ENCODE measurements at regions not wholly inside any gene's neighbourhood (a gene's known extent, or its start where the extent isn't known, plus 50 kb on each side); places are given as distances from the start of the nearest gene placed in this dataset.
"Not testable (repeated sequence)": the region's sequence is repeated elsewhere in the genome, so short reads cannot be mapped to it uniquely, and the experiment has no call there.

DNA sequence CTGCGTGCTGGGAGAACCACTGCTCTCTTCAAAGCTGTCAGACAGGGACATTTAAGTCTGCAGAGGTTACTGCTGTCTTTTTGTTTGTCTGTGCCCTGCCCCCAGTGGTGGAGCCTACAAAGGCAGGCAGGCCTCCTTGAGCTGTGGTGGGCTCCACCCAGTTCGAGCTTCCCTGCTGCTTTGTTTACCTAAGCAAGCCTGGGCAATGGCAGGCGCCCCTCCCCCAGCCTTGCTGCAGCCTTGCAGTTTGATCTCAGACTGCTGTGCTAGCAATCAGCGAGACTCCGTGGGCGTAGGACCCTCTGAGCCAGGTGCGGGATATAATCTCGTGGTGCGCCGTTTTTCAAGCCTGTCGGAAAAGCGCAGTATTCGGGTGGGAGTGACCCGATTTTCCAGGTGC lies 837.0 kb downstream of the EPHA3 start:
- H3K4me1 ChIP-seq (ENCODE audit: insufficient read depth); DNase-seq (ENCODE audit: extremely low spot score); H3K4me3 ChIP-seq (ENCODE audit: low read depth, low read length); H3K36me3 ChIP-seq (ENCODE audit: insufficient read depth); H3K27ac ChIP-seq (ENCODE audit: low read depth): not testable (repeated sequence)
- WGBS: 93% methylated on average over 14 of the region's 14 CpGs

DNA sequence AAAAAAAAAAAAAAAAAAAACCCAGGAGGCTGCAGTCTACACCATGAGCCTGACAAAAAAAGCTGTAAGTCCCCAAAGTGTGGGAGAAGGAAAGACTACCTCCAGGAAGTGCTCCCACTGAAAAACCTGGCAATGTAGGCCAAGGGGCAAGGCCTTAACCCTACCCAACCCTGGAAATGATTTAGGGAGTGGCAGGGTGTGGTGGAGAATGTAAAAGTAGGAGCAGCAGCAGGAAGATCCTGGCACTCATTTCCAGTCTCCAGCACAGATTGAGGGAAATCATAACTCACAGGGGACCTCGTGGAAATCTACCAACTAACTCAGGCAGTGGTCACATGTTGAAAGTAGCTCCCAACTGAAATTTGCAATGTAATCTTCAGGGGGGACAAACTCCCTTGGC lies 839.5 kb downstream of the EPHA3 start:
- H3K27ac ChIP-seq (ENCODE audit: low read depth): no peak overlapping the region
- no peaks in the 10 kb centered on the region for H3K4me1 ChIP-seq (ENCODE audit: insufficient read depth)
- no peak overlapping the region for H3K4me3 ChIP-seq (ENCODE audit: low read depth, low read length)
- 72% methylated on average over 1 of the region's 1 CpG for WGBS
- no peaks in the 10 kb centered on the region for H3K36me3 ChIP-seq (ENCODE audit: insufficient read depth)
- no peak for DNase-seq (ENCODE audit: extremely low spot score)

DNA sequence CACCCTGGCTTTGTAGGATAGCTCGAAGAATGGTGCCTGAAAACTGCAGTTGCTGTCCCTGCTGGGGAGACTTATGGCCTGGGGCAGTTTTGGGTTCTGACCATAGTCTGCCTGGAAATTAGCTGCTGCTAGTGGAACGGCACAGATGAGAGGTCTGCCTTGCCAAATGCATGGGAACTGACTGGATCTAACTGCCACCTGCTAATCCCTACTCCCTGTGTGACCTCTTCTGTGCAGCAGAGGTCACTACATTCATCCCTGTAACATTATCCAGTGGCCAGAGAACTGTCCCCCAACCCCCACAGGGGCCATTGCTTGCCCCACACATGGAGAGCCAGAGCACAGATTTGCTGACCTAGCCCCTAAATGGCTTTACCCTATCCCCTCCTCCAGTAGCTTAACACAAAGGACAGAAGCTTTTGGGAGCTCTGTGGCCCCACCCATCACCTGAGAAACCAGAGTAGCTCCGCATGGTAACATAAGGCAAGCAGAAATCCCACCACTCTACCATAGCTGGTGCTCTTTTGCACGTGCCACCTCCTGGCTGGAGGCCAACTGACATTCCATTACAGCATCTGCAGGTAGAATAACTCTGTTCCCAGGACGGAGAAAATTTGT lies 840.0 kb downstream of the EPHA3 start:
- DNase-seq (ENCODE audit: extremely low spot score): no peak
- no peaks in the 10 kb centered on the region for H3K4me1 ChIP-seq (ENCODE audit: insufficient read depth)
- no peaks in the 10 kb centered on the region for H3K36me3 ChIP-seq (ENCODE audit: insufficient read depth)
- no peak overlapping the region for H3K27ac ChIP-seq (ENCODE audit: low read depth)
- whole genome bisulfite sequencing: 89% methylated on average over 5 of the region's 5 CpGs
- H3K4me3 ChIP-seq (ENCODE audit: low read depth, low read length): no peak overlapping the region

DNA sequence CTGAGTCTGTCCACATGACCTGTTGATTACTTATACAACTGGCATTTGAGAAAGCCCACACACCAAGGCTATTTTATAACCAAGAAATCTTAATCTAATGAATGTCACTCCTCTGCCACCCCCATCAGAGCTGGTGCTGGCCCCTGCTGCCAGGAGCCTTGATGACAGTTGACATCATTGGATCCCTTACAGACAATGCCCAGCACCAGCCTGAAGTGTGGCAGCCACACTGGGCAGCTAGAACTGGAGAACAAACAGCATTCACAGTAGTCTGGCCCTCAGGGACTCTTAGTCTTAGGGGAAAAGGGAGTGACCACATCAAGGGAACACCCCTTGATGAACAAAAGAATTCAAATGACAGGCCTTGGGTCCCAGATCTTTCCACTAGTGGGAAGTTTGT lies 840.6 kb downstream of the EPHA3 start:
- H3K27ac ChIP-seq (ENCODE audit: low read depth): no peak overlapping the region

DNA sequence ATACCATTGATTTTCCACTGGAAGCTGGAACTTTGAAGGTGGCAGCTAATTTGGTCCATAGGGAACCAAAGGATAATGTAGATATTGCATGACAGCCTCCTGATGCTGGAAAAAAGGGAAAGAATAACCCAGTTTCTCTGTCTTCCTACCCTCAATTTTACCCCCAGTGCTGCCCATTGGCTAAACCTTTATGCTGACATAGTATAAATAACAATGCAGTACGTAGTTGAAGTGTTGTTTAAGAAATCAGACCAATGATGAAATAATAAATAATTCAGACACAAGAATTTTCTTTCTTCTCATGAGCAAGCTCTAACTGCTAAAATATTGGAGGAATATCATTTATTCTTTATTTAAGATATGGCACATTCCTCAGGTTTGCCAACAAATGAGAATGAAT lies 843.4 kb downstream of the EPHA3 start:
- Histone ChIP-seq H3K4me1 (ENCODE audit: insufficient read depth) (no peaks in the 10 kb centered on the region), H3K4me3 (ENCODE audit: low read depth, low read length) (no peak overlapping the region), H3K27ac (ENCODE audit: low read depth) (no peak overlapping the region), H3K36me3 (ENCODE audit: insufficient read depth) (no peaks in the 10 kb centered on the region)
- DNase-seq (ENCODE audit: extremely low spot score): no peak
- 74% methylated on average over 1 of the region's 1 CpG for WGBS

More for the DNA sequence above, 840.6 kb downstream of the EPHA3 start:
- DNase-seq (ENCODE audit: extremely low spot score): no peak
- H3K4me1 ChIP-seq (ENCODE audit: insufficient read depth): no peaks in the 10 kb centered on the region
- no peaks in the 10 kb centered on the region for H3K36me3 ChIP-seq (ENCODE audit: insufficient read depth)
- no peak overlapping the region for H3K4me3 ChIP-seq (ENCODE audit: low read depth, low read length)

DNA sequence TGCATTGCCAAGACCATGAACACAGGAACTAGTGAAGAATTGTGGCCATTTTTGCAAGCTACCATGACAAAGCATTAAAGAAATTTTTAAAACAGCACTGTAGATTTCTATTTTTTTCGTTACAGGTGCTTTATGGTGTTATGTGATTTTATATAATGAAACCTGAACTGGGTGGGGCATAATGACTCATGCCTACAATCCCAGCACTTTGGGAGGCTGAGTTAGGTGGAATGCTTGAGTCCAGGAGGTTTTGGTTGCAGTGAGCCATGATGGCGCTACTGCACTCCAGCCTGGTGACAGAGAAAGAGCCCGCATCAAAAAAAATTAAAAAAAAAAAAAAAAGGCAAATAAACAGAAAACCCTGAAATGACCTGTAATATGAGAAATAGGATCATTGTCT lies 846.7 kb downstream of the EPHA3 start:
- H3K36me3 ChIP-seq (ENCODE audit: insufficient read depth): no peaks in the 10 kb centered on the region
- no peak overlapping the region for H3K27ac ChIP-seq (ENCODE audit: low read depth)
- H3K4me3 ChIP-seq (ENCODE audit: low read depth, low read length): no peak overlapping the region
- 95% methylated on average over 3 of the region's 3 CpGs for WGBS
- no peak for DNase-seq (ENCODE audit: extremely low spot score)
- no peaks in the 10 kb centered on the region for H3K4me1 ChIP-seq (ENCODE audit: insufficient read depth)

DNA sequence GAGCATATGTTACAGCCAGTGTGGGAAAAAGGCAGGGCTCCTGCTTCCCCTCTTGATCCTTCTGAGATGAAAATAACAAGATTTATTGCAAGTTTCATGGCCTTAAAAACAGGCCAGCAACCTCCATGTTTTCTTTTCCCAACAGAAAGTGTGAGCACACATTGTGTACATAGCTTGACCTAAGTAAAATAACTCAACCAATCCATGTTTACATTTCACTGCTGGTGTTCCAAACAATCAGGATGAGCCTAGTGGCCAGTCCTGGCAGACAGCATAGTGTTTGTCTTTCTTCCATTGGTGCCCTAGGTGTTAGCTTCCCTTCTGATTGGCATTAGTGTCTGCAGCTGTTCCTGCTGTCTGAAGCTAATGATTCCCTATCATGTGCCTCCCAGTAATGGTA lies 847.7 kb downstream of the EPHA3 start:
- H3K27ac ChIP-seq (ENCODE audit: low read depth): no peak overlapping the region
- H3K4me3 ChIP-seq (ENCODE audit: low read depth, low read length): no peak overlapping the region
- no peaks in the 10 kb centered on the region for H3K36me3 ChIP-seq (ENCODE audit: insufficient read depth)
- DNase-seq (ENCODE audit: extremely low spot score): no peak
- H3K4me1 ChIP-seq (ENCODE audit: insufficient read depth): no peaks in the 10 kb centered on the region

DNA sequence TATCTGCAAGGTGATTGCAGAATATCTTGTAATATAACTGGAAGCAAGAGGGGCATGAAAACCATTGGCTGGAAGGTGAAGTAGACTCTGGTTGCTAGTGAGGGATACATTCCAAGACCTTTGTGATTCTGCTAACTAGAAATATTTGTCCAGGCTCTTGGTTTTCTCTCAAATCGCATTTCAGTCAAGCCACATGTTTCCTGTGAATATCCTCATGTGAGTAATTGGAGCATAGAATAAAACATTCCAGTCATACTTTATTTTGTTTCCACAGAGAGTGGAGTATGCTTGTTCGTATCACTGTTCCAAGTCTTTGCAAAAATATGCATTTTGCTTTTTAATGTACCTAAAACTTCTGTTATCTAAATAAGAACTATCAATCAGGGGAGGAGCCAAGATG lies 850.0 kb downstream of the EPHA3 start:
- DNase-seq (ENCODE audit: extremely low spot score): no peak
- 44% methylated on average over 2 of the region's 2 CpGs for WGBS
- Histone ChIP-seq H3K4me3 (ENCODE audit: low read depth, low read length) (no peak overlapping the region), H3K27ac (ENCODE audit: low read depth) (no peak overlapping the region), H3K36me3 (ENCODE audit: insufficient read depth) (no peaks in the 10 kb centered on the region), H3K4me1 (ENCODE audit: insufficient read depth) (no peaks in the 10 kb centered on the region)

DNA sequence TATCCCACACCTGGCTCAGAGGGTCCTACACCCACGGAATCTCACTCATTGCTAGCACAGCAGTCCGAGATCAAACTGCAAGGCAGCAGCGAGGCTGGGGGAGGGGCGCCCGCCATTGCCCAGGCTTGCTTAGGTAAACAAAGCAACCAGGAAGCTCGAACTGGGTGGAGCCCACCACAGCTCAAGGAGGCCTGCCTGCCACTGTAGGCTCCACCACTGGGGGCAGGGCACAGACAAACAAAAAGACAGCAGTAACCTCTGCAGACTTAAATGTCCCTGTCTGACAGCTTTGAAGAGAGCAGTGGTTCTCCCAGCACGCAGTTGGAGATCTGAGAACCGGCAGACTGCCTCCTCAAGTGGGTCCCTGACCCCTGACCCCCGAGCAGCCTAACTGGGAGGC lies 850.7 kb downstream of the EPHA3 start:
- H3K27ac ChIP-seq (ENCODE audit: low read depth); H3K4me3 ChIP-seq (ENCODE audit: low read depth, low read length); H3K4me1 ChIP-seq (ENCODE audit: insufficient read depth); DNase-seq (ENCODE audit: extremely low spot score); H3K36me3 ChIP-seq (ENCODE audit: insufficient read depth): not testable (repeated sequence)
- 63% methylated on average over 9 of the region's 9 CpGs for WGBS

DNA sequence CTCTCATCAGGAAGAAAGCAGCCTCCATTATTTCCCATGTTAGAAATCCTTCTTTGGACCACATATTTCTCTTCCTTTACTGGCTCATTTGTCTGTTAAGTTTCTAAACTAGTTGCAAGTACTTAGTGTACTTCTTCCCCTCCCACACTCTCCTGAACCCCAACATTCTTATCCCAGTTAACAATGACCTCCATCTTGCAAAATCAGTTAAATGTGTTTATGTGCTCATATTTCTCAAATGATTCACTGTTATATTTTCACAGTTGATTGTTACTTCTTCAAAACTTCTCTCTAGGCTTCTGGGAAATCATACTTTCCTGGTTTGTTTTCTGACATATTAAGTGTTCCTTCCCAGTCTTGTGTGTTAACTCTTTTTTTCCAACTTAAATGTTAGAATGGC lies 856.9 kb downstream of the EPHA3 start:
- no peak for DNase-seq (ENCODE audit: extremely low spot score)
- Histone ChIP-seq H3K4me1 (ENCODE audit: insufficient read depth) (no peaks in the 10 kb centered on the region), H3K27ac (ENCODE audit: low read depth) (no peak overlapping the region), H3K4me3 (ENCODE audit: low read depth, low read length) (no peak overlapping the region), H3K36me3 (ENCODE audit: insufficient read depth) (no peaks in the 10 kb centered on the region)

DNA sequence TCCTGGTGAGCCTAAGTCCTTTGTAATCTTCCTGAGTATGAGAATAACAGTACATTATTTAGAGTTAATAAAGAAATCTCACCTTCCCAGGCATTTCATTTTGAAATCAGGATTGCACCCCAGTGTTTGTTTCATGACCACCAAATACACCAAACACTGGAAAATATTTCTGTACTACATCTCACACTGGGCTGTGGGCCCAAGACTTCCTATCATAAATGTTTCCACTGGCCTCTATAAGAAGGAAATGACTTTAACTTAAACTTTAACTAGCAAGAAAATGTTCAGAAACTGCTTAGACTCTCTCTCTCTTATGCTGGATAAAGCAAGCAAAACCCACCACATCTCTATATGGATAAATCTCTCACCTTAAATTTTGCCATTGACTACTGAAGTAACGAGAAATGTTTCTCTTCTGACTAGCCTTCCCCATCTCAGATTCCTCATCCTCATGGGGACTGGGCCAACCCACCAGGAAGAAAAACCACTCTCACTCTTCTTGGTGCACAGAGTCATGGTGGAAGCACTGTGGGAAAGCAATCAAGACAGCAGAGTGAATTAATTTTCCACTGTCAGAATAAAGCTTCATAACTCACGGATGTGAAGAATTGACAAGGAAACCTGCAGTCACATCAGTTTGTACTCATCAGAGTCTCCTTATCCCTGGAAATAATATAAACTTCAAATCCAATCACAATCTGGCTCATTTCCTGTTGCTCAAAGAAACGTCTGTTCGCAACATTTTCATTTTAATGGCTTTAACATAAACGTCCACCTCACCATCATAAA lies 859.6 kb downstream of the EPHA3 start:
- H3K36me3 ChIP-seq (ENCODE audit: insufficient read depth): no peaks in the 10 kb centered on the region
- H3K27ac ChIP-seq (ENCODE audit: low read depth): no peak overlapping the region
- H3K4me3 ChIP-seq (ENCODE audit: low read depth, low read length): no peak overlapping the region
- DNase-seq (ENCODE audit: extremely low spot score): no peak
- no peaks in the 10 kb centered on the region for H3K4me1 ChIP-seq (ENCODE audit: insufficient read depth)
- 68% methylated on average over 5 of the region's 5 CpGs for WGBS

DNA sequence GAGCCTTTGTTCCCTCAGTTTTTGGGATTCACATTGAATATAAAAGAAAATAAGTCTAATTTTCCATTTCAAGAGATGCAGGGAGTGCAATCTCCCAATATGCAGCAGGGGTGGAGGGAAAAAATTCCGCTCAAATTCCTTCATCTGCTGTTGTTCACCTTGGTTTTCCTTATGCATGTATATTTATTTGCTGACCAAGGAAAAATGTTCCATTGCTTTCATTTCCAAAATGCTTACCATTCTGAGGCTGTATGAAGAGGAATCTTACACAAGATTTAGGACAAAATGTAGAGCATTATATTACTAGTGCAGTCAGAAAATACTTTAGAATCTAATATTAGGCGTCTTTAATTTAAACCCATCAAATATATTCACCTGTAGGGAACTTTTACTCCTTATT lies 863.9 kb downstream of the EPHA3 start:
- 96% methylated on average over 2 of the region's 2 CpGs for WGBS
- no peak for DNase-seq (ENCODE audit: extremely low spot score)
- Histone ChIP-seq H3K27ac (ENCODE audit: low read depth) (no peak overlapping the region), H3K36me3 (ENCODE audit: insufficient read depth) (no peaks in the 10 kb centered on the region), H3K4me3 (ENCODE audit: low read depth, low read length) (no peak overlapping the region), H3K4me1 (ENCODE audit: insufficient read depth) (no peaks in the 10 kb centered on the region)

DNA sequence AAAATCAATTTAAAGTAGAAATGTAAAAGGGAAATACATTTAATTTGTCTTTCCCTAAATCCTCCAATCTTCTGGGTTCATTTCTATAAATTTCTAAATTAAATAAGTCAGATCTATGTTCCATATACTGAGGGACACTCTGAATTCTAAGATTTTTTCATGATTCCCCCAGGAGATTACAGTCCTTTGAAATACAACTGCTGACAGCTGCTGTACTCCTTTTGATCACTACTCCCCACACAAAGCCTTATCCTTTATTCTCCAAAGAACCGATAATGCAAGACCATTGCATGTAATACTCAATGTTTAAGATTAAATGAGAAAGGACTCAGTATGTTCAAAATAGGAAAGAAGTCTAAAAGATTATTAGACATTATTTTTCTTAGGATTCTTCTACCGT lies 865.7 kb downstream of the EPHA3 start:
- Histone ChIP-seq H3K27ac (ENCODE audit: low read depth) (no peak overlapping the region), H3K36me3 (ENCODE audit: insufficient read depth) (no peaks in the 10 kb centered on the region), H3K4me3 (ENCODE audit: low read depth, low read length) (no peak overlapping the region), H3K4me1 (ENCODE audit: insufficient read depth) (no peaks in the 10 kb centered on the region)
- 81% methylated on average over 2 of the region's 2 CpGs for WGBS
- DNase-seq (ENCODE audit: extremely low spot score): no peak

DNA sequence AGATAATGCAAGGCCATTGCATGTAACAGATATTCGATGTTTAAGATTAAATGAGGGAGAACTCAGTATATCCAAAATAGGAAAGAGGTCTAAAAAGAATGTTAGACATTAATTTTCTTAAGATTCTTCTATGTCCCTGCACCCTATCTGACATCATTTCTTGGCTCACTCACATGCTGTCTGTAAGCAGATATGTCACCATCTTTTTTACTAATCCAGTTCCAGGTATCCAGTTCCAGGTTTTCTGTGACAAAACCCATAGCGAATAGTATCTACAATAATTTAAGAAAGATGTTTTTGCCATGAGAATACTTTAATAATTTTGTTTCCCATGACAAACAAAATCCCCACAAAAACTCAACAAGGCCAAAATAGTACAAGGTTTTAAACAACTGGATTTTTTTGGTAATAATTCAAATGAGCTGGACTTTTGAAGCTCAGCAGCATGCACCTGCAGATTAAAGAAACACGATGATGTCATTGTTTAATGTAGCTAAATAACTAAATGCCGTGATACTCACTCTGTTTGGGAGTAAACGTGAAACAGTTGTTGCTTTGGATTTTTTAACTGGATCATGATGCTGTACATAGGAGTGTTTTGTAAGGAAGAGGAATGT lies 867.6 kb downstream of the EPHA3 start:
- no peaks in the 10 kb centered on the region for H3K36me3 ChIP-seq (ENCODE audit: insufficient read depth)
- H3K4me3 ChIP-seq (ENCODE audit: low read depth, low read length): no peak overlapping the region
- no peaks in the 10 kb centered on the region for H3K4me1 ChIP-seq (ENCODE audit: insufficient read depth)
- no peak for DNase-seq (ENCODE audit: extremely low spot score)
- 67% methylated on average over 5 of the region's 5 CpGs for whole genome bisulfite sequencing
- no peak overlapping the region for H3K27ac ChIP-seq (ENCODE audit: low read depth)

All from urinary bladder (tissue), 3 donors.